ENCODE measurements at regions not wholly inside any gene's neighbourhood (a gene's known extent, or its start where the extent isn't known, plus 50 kb on each side); places are given as distances from the start of the nearest gene placed in this dataset.

GRCh38 chr13:99897076-99897440 lies 74.5 kb downstream of the ZIC5 start:
- TF ChIP-seq, protein P1, sequence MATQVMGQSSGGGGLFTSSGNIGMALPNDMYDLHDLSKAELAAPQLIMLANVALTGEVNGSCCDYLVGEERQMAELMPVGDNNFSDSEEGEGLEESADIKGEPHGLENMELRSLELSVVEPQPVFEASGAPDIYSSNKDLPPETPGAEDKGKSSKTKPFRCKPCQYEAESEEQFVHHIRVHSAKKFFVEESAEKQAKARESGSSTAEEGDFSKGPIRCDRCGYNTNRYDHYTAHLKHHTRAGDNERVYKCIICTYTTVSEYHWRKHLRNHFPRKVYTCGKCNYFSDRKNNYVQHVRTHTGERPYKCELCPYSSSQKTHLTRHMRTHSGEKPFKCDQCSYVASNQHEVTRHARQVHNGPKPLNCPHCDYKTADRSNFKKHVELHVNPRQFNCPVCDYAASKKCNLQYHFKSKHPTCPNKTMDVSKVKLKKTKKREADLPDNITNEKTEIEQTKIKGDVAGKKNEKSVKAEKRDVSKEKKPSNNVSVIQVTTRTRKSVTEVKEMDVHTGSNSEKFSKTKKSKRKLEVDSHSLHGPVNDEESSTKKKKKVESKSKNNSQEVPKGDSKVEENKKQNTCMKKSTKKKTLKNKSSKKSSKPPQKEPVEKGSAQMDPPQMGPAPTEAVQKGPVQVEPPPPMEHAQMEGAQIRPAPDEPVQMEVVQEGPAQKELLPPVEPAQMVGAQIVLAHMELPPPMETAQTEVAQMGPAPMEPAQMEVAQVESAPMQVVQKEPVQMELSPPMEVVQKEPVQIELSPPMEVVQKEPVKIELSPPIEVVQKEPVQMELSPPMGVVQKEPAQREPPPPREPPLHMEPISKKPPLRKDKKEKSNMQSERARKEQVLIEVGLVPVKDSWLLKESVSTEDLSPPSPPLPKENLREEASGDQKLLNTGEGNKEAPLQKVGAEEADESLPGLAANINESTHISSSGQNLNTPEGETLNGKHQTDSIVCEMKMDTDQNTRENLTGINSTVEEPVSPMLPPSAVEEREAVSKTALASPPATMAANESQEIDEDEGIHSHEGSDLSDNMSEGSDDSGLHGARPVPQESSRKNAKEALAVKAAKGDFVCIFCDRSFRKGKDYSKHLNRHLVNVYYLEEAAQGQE (IDR thresholded peaks at IDR 0.05; ENCODE audit: insufficient read depth in 1 of 2, low read depth in 2 of 2, low read length in 2 of 2): no peak
- TF ChIP-seq SIN3A (IDR thresholded peaks at IDR 0.05; ENCODE audit: borderline replicate concordance, insufficient read depth, low read length) (no peak), POLR2AphosphoS5 (IDR thresholded peaks at IDR 0.05; ENCODE audit: low read depth, low read length) (no peak), TAF1 (IDR thresholded peaks at IDR 0.05; ENCODE audit: borderline replicate concordance, insufficient read depth, low read length) (no peak), FOXP2 (optimal IDR thresholded peaks at IDR 0.05; ENCODE audit: borderline replicate concordance, extremely low read depth, extremely low read length, insufficient read depth) (no peak)

DNA sequence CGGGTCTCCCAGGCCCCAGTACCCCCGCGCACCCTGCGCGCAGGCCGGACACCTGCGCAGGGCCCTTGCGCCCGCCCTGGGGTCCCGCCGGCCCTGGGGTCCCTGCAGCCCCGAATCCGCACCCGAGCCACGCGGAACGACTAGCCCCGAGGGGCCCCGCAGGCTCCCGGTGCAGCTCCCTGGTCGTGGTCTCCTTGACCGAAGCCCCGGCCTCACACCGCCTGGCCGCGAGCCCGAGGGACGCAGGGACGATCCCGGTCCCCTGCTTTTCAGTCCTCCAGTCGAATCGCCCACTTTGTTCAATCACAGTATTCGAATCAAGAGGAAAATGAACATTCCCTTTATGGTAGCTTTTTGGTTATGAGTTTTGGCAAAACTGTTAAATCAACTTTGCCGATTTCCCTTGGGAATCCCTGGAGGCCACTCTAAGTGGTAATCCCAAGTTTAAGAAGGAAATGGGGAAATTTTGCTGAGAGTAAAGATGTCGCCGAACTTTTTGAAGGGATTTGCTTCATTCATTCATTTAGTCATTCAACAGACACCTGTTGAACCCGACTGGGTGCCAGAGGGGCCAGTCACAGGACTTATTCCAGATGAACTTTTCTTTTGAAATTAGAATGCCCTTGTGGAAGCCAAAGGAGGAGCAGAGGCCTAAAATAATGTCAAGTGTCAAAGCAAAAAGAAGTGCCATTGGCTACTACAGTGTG lies 75.0 kb downstream of the ZIC5 start:
- TF ChIP-seq, protein P1 (IDR thresholded peaks at IDR 0.05; ENCODE audit: insufficient read depth in 1 of 2, low read depth in 2 of 2, low read length in 2 of 2): no peak
- TF ChIP-seq FOXP2 (optimal IDR thresholded peaks at IDR 0.05; ENCODE audit: borderline replicate concordance, extremely low read depth, extremely low read length, insufficient read depth): no peak

GRCh38 chr13:99895444-99896368 lies 75.9 kb downstream of the ZIC5 start:
- TF ChIP-seq SIN3A (IDR thresholded peaks at IDR 0.05; ENCODE audit: borderline replicate concordance, insufficient read depth, low read length): no peak
- TF ChIP-seq, protein P1 (IDR thresholded peaks at IDR 0.05; ENCODE audit: insufficient read depth in 1 of 2, low read depth in 2 of 2, low read length in 2 of 2): no peak
- TF ChIP-seq FOXP2 (optimal IDR thresholded peaks at IDR 0.05; ENCODE audit: borderline replicate concordance, extremely low read depth, extremely low read length, insufficient read depth): no peak
- no peak for TF ChIP-seq POLR2AphosphoS5 (IDR thresholded peaks at IDR 0.05; ENCODE audit: low read depth, low read length)
- no peak for TF ChIP-seq TAF1 (IDR thresholded peaks at IDR 0.05; ENCODE audit: borderline replicate concordance, insufficient read depth, low read length)

- TF ChIP-seq FOXP2 (optimal IDR thresholded peaks at IDR 0.05; ENCODE audit: borderline replicate concordance, extremely low read depth, extremely low read length, insufficient read depth): no peak
- TF ChIP-seq SIN3A (IDR thresholded peaks at IDR 0.05; ENCODE audit: borderline replicate concordance, insufficient read depth, low read length): no peak
- TF ChIP-seq, protein P1 (IDR thresholded peaks at IDR 0.05; ENCODE audit: insufficient read depth in 1 of 2, low read depth in 2 of 2, low read length in 2 of 2): no peak
- no peak for TF ChIP-seq TAF1 (IDR thresholded peaks at IDR 0.05; ENCODE audit: borderline replicate concordance, insufficient read depth, low read length)
- no peak for TF ChIP-seq POLR2AphosphoS5 (IDR thresholded peaks at IDR 0.05; ENCODE audit: low read depth, low read length)
These were observed 76.6 kb downstream of the ZIC5 start for GRCh38 chr13:99894840-99895443.

All from PFSK-1 (cell line).